ENCODE measurements at regions not wholly inside any gene's neighbourhood (a gene's known extent, or its start where the extent isn't known, plus 50 kb on each side); places are given as distances from the start of the nearest gene placed in this dataset.

DNA sequence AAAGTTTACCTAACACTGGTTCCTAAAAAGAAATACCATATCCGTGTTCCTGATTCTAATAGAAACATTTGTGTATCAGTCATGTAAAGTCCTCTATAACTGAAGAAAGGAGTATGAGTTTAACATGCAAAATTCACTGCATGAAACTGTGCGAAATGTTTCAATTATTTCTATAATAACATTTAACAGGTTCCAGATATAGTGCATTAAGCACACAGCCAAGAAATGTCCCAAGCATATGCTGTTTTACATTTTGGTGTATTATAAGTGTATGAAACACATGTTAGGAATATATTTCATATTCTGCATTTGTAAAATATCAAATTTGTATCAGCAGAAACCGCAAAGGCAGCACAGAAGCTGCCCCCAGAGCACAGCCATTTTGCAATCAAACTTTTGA lies 764.9 kb downstream of the KCNJ2 start:
- no peak for TF ChIP-seq CTCF (IDR thresholded peaks at IDR 0.05)
- TF ChIP-seq EP300 (IDR thresholded peaks at IDR 0.05), result no peak
- TF ChIP-seq POLR2A (IDR thresholded peaks at IDR 0.05; ENCODE audit: low read depth), result no peak
- no peak for TF ChIP-seq POLR2AphosphoS5 (IDR thresholded peaks at IDR 0.05)
